ENCODE measurements at regions not wholly inside any gene's neighbourhood (a gene's known extent, or its start where the extent isn't known, plus 50 kb on each side); places are given as distances from the start of the nearest gene placed in this dataset.

- no peak overlapping the region for H3K4me3 Mint-ChIP-seq
- no peak overlapping the region for H3K4ac ChIP-seq (ENCODE audit: low read depth, low read length)
- no peak overlapping the region for H2AK5ac ChIP-seq (ENCODE audit: insufficient read length, low read length)
- no peak overlapping the region for H2BK120ac ChIP-seq (ENCODE audit: low read depth, low read length, poor library complexity, severe bottlenecking)
- peaks cover 0 to 3% of the 10 kb centered on the region in 2 experiments; a peak in 1 of 4 replicates for H3K4me1 Mint-ChIP-seq
- no peak overlapping the region for H4K5ac ChIP-seq (ENCODE audit: insufficient read length, low read depth, low read length)
- no peaks in the 10 kb centered on the region for H3K27me3 Mint-ChIP-seq (ENCODE audit: low read depth)
- H2BK5ac ChIP-seq (ENCODE audit: insufficient read length, low read length): no peak overlapping the region
- DNase-seq: no peak
- no peaks in the 10 kb centered on the region for H3K79me2 ChIP-seq (ENCODE audit: insufficient read depth, low read length)
- no CpG with 5 or more reads among the region's 2 CpGs for WGBS (ENCODE audit: extremely low coverage, insufficient read length, low lambda C conversion rate)
- no peak overlapping the region for H2BK12ac ChIP-seq (ENCODE audit: insufficient read length, low read depth, low read length)
- H3K18ac ChIP-seq (ENCODE audit: insufficient read length, low read depth, low read length): no peak overlapping the region
- no peak overlapping the region for H3K9ac ChIP-seq (ENCODE audit: extremely low read depth, insufficient read length, low read length)
- H3T11ph ChIP-seq (ENCODE audit: low read length): no peak overlapping the region
- H3K14ac ChIP-seq (ENCODE audit: insufficient read depth, low read length): no peak overlapping the region
- H3K9me3 ChIP-seq (ENCODE audit: control insufficient read depth, low read depth, low read length): no peaks in the 10 kb centered on the region
- H3K56ac ChIP-seq (ENCODE audit: insufficient read length, low read depth, low read length): no peak overlapping the region
- no peak overlapping the region for H3K27ac ChIP-seq (ENCODE audit: insufficient read length, low read depth, low read length)
- no peak overlapping the region for H2BK20ac ChIP-seq (ENCODE audit: low read depth, low read length, poor library complexity, severe bottlenecking)
- H3K23ac ChIP-seq (ENCODE audit: insufficient read length, low read depth, low read length): no peak overlapping the region
- H2BK15ac ChIP-seq (ENCODE audit: low read depth, low read length): no peak overlapping the region
- H4K8ac ChIP-seq (replicated peaks; ENCODE audit: insufficient read length, low read depth, low read length): no peak overlapping the region
- no peaks in the 10 kb centered on the region for H3K27me3 ChIP-seq (ENCODE audit: insufficient read depth, low read length)
- no peak overlapping the region for H3K4me2 ChIP-seq (ENCODE audit: insufficient read depth, insufficient read length, low read length)
- H3K23me2 ChIP-seq (ENCODE audit: insufficient read length, low read depth, low read length, poor library complexity, severe bottlenecking): no peaks in the 10 kb centered on the region
- no peaks in the 10 kb centered on the region for H3K36me3 Mint-ChIP-seq (ENCODE audit: insufficient read depth in 1 of 3, low read depth in 3 of 3)
- H2AFZ ChIP-seq (ENCODE audit: low read length): no peak overlapping the region
- H3K4me1 ChIP-seq (ENCODE audit: insufficient read depth, low read length): no peaks in the 10 kb centered on the region
- H3K9me3 Mint-ChIP-seq: no peaks in the 10 kb centered on the region
- no peaks in the 10 kb centered on the region for H4K20me1 ChIP-seq (ENCODE audit: control insufficient read depth, insufficient read depth, insufficient read length)
- no peaks in the 10 kb centered on the region for H3K79me1 ChIP-seq (ENCODE audit: insufficient read depth, low read depth, low read length, poor library complexity, severe bottlenecking)
- no peak for TF ChIP-seq CTCF (conservative IDR thresholded peaks at IDR 0.05)
- H3K27ac Mint-ChIP-seq: no peak overlapping the region
- no peak overlapping the region for H4K91ac ChIP-seq (ENCODE audit: insufficient read length, low read depth, low read length)
These were observed 304.0 kb downstream of the QKI start for GRCh38 chr6:163718537-163718936.

Data from H9 (cell line).